Central memory CD4-positive, alpha-beta T cell (primary cell): ENCODE measurements at regions not wholly inside any gene's neighbourhood (a gene's known extent, or its start where the extent isn't known, plus 50 kb on each side); places are given as distances from the start of the nearest gene placed in this dataset.

Experiments used
- DNase-seq: peaks from one replicate; pipeline ENCODE4 v3.0.0; 2022

- DNase-seq: no peak
These were observed 156.0 kb downstream of the LRIG3 start for GRCh38 chr12:58764100-58764953.

DNA sequence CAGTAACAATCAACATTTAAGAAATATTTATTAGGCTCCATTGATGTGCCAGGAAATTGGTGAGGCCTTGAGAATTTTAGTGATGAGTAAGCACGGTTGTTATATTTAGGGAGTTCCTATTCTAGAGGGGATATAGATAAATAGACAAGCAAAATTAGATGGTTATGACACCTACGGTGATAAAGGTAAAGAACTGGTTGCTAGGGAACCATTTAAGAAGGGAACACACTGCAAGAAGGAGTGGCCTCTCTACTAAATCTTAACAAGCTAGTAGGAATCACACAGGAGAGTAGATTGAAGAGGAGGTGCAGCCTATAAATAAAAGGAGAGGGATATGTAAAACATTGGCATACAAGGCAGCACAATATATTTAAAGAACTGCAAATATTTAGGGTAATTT is 155.2 kb downstream of the LRIG3 start:
- DNase-seq: no peak

DNA sequence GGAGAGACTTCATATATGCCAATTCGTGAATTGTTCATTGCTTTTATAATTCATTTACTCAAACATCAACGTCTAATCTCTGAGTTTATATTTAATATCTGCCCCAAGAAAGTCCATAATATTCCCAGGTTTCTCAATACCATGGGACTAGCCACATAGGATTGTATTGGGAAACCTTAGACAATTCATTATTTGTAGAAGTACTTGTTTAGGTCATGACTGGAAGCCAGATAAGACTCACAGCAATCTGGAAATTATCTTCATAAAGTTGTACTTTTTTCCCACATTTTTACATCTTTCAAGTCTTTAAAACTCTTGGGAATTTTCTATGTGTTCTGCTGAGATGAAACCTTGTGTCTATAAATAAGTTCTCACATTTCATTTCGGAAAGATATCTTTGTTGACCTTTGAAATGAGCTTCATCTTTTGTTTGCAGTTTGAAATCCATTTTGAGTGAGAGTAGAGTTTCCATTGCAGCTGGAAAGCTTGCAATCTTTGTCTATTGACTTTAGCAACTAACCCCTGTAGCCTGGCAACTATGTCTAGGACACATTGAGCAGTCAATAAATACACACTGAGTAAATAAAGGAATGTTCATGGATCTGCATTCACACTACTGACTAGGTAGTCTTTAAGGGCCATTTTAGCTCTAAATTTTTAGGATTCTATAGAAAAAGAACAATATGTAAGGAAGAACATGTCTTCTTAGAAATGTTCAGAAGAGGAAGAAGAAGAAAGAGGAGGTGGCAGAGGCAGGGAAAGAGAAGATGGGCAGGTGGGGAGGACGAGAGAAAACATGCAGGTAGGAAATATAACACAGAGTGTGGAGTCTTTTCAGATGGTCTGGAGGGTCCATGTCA is 154.4 kb downstream of the LRIG3 start:
- DNase-seq: no peak

DNA sequence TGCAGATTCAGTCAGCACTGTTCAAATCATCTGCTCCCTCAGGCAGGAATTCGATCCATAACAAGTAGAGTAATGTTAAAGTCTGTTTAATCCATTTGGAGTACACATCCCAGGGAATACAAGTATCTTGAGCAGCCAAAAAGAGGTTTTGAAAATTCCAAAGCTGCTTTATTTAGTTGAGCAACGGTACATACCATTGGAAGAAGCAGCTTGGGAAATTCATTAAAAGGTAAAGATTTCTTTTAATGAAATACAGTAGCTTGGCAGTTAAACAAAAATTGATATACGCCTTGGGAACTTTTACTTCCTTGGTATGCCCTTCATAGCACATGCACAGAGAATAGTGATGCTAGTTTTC is 153.8 kb downstream of the LRIG3 start:
- DNase-seq: no peak

- DNase-seq: no peak
These were observed 152.8 kb downstream of the LRIG3 start for GRCh38 chr12:58767496-58767895.

DNA sequence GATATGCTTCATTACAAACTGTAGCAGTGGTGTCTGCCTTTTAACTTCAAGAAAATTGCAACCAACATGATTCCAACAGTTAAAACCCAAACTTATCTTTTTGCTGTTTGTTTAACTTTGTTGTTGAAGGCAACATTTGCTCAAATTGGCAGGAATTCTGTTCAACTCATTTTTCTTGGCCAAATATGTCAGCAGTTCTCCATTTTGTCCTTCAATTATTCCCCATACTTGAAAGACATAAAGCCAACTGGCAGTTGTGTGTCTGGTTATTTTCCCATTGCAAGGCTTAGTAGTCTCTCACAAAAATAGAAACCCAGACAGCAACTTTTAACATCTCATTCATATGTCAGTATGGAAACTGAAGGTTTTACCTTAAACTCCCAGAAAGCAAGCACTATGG is 146.3 kb downstream of the LRIG3 start:
- DNase-seq: no peak

GRCh38 chr12:58774731-58775130 is 145.6 kb downstream of the LRIG3 start:
- no peak for DNase-seq

- no peak for DNase-seq
These were observed 144.9 kb downstream of the LRIG3 start for GRCh38 chr12:58775396-58775795.

- no peak for DNase-seq
These were observed 144.2 kb downstream of the LRIG3 start for GRCh38 chr12:58776144-58776543.

GRCh38 chr12:58777815-58778214 is 142.5 kb downstream of the LRIG3 start:
- no peak for DNase-seq

DNA sequence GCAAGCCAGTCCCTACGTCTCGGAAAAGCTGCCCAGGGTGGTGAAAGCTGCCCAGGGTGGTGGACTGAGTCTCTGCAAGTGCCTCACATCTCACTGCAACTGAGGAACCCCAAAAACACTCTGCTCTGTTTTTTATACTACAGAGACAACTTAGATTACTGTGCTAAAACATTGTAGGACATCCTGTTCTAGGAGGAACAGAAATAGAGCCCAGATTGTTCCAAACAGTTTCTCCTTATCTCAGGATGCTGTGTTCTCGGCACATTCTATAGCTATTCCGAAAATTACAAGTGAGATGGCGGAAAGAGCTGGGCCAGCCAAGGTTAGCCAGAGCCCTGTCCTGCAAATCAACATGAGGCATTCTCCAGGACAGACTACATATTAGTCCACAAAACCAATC is 138.7 kb downstream of the LRIG3 start:
- no peak for DNase-seq

- DNase-seq: no peak
These were observed 133.1 kb downstream of the LRIG3 start for GRCh38 chr12:58787021-58787760.

DNA sequence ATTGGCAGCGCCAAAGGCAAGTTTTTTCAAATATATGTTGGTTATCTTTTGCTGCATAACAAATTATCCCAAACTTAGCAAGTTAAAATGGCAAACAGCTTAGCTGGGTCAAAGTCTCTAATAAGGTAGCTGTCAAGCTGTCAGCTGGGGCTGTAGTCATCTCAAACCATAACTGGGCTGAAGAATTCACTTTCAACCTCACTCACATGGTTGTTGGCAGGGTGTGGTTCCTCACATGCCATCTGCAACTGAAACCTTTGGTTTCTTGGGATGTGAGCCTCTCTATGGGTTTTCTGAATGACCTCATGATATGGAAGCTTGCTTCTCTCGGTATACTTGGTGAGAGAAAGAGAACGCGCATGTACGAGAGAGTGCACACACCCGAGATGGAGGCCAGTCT is 125.4 kb downstream of the LRIG3 start:
- no peak for DNase-seq

DNA sequence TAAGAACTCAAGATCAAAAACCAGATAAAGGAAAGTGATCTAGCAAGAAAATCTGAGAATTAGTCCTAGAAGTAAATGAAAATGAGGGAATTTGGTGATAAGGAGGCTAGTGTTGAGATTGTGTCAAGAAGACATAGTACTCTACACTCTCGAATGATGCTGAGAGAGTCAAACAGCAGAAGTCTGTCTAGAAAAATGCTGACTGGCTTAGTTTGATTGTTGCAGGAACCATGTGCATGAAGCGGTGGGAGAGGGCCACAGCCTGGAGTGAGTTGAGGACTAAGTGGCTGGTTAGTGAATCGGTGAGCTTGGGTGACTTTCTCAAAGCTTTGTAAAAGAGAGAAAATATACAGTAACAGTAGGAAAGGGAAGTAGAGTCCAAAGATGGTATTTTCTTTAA is 124.5 kb downstream of the LRIG3 start:
- DNase-seq: no peak

DNA sequence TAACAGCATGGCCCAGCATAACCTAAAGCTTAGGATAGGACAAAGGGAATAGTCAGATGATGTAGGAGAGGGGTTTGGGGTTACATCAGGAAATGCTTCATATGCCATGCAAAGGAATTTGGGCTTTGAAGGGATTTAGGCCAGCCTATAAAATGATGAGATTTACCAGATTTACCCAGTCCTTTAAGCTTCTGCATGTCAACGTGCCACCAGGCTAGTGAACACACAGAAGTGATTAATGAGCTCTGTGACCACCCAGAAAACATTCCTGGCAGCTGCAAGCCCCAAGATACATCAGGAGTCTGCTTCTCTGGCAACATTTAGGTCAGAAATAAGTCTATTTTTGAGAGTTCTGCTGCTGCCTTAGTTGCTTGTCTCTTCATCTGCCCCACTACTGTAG is 118.3 kb downstream of the LRIG3 start:
- DNase-seq: no peak

DNA sequence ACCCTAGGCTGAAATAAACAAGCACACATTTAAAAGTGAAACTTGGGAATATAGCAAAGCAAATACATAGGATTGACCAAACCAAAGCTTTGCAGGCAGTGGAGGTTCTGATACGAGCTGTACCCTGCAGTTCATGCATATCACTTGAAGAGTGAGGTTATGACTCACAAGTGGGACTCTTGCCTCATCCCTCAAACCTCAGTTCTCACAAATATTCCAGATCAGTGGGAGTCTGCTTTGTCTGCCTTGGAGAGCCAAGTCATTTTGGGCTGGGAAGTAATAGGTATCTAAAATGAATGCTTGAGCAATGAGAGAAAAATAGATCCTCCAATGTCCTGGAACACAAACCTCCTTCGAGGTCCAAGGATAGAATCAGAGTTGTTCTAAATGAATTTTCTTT is 116.4 kb downstream of the LRIG3 start:
- DNase-seq: no peak

GRCh38 chr12:58804749-58805148 is 115.6 kb downstream of the LRIG3 start:
- no peak for DNase-seq

DNA sequence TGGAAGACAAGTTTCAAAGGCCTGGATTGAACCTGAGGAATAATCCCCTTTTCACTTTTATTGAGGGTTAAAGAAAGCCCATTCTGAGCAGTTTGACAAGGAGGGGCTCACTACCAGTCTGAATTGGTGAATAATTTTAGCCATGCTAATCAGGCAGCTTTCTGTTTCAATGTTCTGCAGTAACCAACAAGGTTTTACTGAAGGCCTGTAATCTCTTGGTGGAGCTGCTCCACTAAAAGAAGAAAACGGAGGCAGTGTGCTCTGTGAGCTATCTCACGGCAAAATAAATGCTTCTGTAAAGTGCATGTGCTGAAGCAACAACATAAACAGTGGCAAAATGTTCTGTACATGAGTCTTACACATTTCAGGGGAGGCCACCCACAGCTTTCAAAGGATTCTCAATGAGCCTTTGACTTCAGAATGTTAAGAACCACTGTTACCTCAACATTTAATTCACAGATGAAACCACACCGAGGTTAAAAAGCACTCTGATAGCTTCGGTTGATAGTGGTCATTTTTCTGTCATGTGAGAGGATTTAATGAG is 111.2 kb downstream of the LRIG3 start:
- DNase-seq: no peak

- DNase-seq: no peak
These were observed 109.0 kb downstream of the LRIG3 start for GRCh38 chr12:58811346-58811745.

GRCh38 chr12:58812214-58812613 is 108.1 kb downstream of the LRIG3 start:
- DNase-seq: no peak

GRCh38 chr12:58814036-58814435 is 106.3 kb downstream of the LRIG3 start:
- no peak for DNase-seq

DNA sequence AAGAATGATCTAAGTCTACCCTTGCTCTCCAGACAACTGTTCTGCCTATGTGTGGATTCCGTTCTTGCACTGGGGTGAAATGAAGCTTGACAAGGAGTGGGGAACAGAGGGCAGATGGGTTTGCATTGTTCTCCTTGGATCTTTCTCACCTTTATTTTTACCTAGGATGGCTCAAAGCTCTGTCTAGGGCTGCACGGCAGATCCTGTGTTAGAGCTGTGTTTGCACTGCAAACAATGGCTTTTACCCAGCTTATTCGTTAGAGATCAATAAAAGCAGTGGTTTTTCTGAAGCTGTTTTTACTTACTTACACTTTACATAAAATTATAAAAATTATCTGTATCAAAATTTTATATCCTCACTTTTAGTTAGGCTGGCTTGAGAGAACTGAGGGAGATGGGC is 105.1 kb downstream of the LRIG3 start:
- DNase-seq: no peak

GRCh38 chr12:58818546-58818945 is 101.8 kb downstream of the LRIG3 start:
- DNase-seq: no peak
